ENCODE measurements at regions not wholly inside any gene's neighbourhood (a gene's known extent, or its start where the extent isn't known, plus 50 kb on each side); places are given as distances from the start of the nearest gene placed in this dataset.

DNA sequence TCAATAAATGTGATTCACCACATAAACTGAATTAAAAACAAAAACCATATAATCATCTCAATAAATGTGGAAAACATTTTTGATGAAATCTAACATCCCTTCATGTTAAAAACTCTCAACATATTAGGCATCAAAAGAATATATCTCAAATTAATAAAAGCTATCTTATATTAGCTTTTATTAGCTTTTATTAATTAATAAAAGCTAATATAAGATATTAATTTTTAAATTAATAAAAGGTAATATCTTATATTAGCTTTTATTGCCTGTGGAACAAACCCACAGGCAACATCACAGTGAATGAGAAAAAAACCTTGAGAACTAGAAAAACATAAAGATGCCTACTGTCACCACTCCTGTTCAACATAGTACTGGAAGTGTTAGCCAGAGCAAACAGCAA lies 338.9 kb upstream of the GRIA1 start:
- SMC1A ChIA-PET (ENCODE audit: uncharacterized antibody, unreplicated experiment): interaction anchor here (0.6 kb wide), 2 partner anchors 55 to 92 kb away, joined by 3 read pairs; no protein-coding TSS in a partner anchor
- intact Hi-C loops (cut with micrococcal nuclease; ENCODE audit: unreplicated experiment): no loop called here
- H3K9ac ChIP-seq (ENCODE audit: control insufficient read depth, insufficient read depth, low read length): no peak overlapping the region
- H3K27me3 ChIP-seq (replicated peaks in 1 of 2; ENCODE audit: control insufficient read depth in 2 of 2, insufficient read depth in 2 of 2, low read length in 1 of 2): no peaks in the 10 kb centered on the region
- FAIRE-seq (no peak), ATAC-seq (no peak), DNase-seq (ENCODE audit: low read depth, low spot score) (no peak)
- H2AFZ ChIP-seq (ENCODE audit: control insufficient read depth, low read depth, low read length): no peak overlapping the region
- H3K36me3 ChIP-seq (ENCODE audit: control insufficient read depth in 2 of 2, insufficient read depth in 2 of 2, low read length in 1 of 2): no peaks in the 10 kb centered on the region
- POLR2A ChIA-PET: no interaction called here
- RAD21 ChIA-PET (ENCODE audit: unreplicated experiment): no interaction called here
- no peaks in the 10 kb centered on the region for H4K20me1 ChIP-seq (ENCODE audit: control insufficient read depth, insufficient read depth)
- TF ChIP-seq, protein P1, sequence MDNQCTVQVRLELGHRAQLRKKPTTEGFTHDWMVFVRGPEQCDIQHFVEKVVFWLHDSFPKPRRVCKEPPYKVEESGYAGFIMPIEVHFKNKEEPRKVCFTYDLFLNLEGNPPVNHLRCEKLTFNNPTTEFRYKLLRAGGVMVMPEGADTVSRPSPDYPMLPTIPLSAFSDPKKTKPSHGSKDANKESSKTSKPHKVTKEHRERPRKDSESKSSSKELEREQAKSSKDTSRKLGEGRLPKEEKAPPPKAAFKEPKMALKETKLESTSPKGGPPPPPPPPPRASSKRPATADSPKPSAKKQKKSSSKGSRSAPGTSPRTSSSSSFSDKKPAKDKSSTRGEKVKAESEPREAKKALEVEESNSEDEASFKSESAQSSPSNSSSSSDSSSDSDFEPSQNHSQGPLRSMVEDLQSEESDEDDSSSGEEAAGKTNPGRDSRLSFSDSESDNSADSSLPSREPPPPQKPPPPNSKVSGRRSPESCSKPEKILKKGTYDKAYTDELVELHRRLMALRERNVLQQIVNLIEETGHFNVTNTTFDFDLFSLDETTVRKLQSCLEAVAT (IDR thresholded peaks at IDR 0.05): no peak
- TF ChIP-seq HDGF (IDR thresholded peaks at IDR 0.05): no peak
- TF ChIP-seq, protein P2, sequence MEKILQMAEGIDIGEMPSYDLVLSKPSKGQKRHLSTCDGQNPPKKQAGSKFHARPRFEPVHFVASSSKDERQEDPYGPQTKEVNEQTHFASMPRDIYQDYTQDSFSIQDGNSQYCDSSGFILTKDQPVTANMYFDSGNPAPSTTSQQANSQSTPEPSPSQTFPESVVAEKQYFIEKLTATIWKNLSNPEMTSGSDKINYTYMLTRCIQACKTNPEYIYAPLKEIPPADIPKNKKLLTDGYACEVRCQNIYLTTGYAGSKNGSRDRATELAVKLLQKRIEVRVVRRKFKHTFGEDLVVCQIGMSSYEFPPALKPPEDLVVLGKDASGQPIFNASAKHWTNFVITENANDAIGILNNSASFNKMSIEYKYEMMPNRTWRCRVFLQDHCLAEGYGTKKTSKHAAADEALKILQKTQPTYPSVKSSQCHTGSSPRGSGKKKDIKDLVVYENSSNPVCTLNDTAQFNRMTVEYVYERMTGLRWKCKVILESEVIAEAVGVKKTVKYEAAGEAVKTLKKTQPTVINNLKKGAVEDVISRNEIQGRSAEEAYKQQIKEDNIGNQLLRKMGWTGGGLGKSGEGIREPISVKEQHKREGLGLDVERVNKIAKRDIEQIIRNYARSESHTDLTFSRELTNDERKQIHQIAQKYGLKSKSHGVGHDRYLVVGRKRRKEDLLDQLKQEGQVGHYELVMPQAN (conservative IDR thresholded peaks at IDR 0.05): no peak
- TF ChIP-seq, protein P3, sequence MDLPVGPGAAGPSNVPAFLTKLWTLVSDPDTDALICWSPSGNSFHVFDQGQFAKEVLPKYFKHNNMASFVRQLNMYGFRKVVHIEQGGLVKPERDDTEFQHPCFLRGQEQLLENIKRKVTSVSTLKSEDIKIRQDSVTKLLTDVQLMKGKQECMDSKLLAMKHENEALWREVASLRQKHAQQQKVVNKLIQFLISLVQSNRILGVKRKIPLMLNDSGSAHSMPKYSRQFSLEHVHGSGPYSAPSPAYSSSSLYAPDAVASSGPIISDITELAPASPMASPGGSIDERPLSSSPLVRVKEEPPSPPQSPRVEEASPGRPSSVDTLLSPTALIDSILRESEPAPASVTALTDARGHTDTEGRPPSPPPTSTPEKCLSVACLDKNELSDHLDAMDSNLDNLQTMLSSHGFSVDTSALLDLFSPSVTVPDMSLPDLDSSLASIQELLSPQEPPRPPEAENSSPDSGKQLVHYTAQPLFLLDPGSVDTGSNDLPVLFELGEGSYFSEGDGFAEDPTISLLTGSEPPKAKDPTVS (IDR thresholded peaks at IDR 0.05; ENCODE audit: low read depth, low read length): no peak
- no peak for TF ChIP-seq JUND (IDR thresholded peaks at IDR 0.05; ENCODE audit: low read depth, low read length)
- TF ChIP-seq MXI1 (IDR thresholded peaks at IDR 0.05; ENCODE audit: low read depth, low read length): no peak
- TF ChIP-seq MTA2 (IDR thresholded peaks at IDR 0.05; ENCODE audit: low read depth): no peak
- TF ChIP-seq KLF5 (IDR thresholded peaks at IDR 0.05; ENCODE audit: partially characterized antibody): no peak
- no peak for TF ChIP-seq CEBPB (IDR thresholded peaks at IDR 0.05; ENCODE audit: borderline replicate concordance in 1 of 2, low read depth in 2 of 2, low read length in 2 of 2)
- H3K4me1 ChIP-seq (ENCODE audit: control insufficient read depth, insufficient read depth, low read length): no peaks in the 10 kb centered on the region
- no peak overlapping the region for H3K27ac ChIP-seq (ENCODE audit: control insufficient read depth, insufficient read depth)
- no peaks in the 10 kb centered on the region for H3K79me2 ChIP-seq (ENCODE audit: control insufficient read depth, insufficient read depth, low read length)
- no peaks in the 10 kb centered on the region for H3K9me3 ChIP-seq (replicated peaks; ENCODE audit: control insufficient read depth, insufficient read depth, low read length)
- no peak overlapping the region for H3K4me3 ChIP-seq
- CTCF ChIA-PET: interaction anchor here (0.6 to 1.3 kb wide), 3 partner anchors 12 to 600 kb away, joined by 3 to 5 read pairs (median 3); no protein-coding TSS in a partner anchor
- in situ Hi-C loops (cut with MboI): no loop called here
- no peak overlapping the region for H3K4me2 ChIP-seq (ENCODE audit: control insufficient read depth, insufficient read depth)
- BruUV-seq (replicated peaks): no TSS peak
